Astrocyte (in vitro differentiated cells and primary cell): ENCODE measurements at regions not wholly inside any gene's neighbourhood (a gene's known extent, or its start where the extent isn't known, plus 50 kb on each side); places are given as distances from the start of the nearest gene placed in this dataset.

Source experiments
- EZH2 ChIP-seq: IDR thresholded peaks from 2 replicates; pipeline ENCODE4 v1.6.1; 2012; ENCODE audit warnings: mild to moderate bottlenecking, low read length, inconsistent platforms; ENCODE audit not compliant: insufficient read depth
- TF ChIP-seq, protein P1 (sequence below): IDR thresholded peaks from 2 replicates; pipeline ENCODE4 v1.5.1; 2011; ENCODE audit warnings: low read depth, mild to moderate bottlenecking, inconsistent platforms, low read length, moderate library complexity; ENCODE audit not compliant: insufficient read depth

DNA sequence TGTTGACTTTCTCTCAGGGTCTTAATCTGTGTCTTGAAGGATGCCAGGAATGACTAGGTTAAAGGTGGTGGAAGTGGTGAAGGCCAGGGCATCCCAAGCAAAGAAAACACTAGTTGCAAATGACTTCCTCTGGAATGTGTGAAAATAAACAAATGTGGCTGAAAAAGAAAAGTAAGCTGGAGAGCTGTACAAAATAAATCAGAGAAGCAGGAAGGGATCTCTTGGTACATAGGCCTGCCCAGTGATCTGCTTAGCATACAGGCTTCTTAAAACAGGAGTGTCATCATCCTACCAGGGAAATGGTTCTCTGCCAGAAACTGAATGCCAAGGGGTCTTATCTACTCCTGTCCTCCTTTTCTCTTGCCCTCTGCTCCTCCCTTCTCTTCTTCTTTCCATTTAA is 1616.0 kb downstream of the KHDRBS2 start:
- TF ChIP-seq EZH2: no peak
- TF ChIP-seq, protein P1, sequence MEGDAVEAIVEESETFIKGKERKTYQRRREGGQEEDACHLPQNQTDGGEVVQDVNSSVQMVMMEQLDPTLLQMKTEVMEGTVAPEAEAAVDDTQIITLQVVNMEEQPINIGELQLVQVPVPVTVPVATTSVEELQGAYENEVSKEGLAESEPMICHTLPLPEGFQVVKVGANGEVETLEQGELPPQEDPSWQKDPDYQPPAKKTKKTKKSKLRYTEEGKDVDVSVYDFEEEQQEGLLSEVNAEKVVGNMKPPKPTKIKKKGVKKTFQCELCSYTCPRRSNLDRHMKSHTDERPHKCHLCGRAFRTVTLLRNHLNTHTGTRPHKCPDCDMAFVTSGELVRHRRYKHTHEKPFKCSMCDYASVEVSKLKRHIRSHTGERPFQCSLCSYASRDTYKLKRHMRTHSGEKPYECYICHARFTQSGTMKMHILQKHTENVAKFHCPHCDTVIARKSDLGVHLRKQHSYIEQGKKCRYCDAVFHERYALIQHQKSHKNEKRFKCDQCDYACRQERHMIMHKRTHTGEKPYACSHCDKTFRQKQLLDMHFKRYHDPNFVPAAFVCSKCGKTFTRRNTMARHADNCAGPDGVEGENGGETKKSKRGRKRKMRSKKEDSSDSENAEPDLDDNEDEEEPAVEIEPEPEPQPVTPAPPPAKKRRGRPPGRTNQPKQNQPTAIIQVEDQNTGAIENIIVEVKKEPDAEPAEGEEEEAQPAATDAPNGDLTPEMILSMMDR: no peak
